ENCODE measurements at regions not wholly inside any gene's neighbourhood (a gene's known extent, or its start where the extent isn't known, plus 50 kb on each side); places are given as distances from the start of the nearest gene placed in this dataset.

GRCh38 chr5:27652505-27652904, 614.1 kb upstream of the CDH9 start:
- Histone ChIP-seq H3K36me3 (ENCODE audit: insufficient read depth, low read length) (no peaks in the 10 kb centered on the region), H2AFZ (ENCODE audit: low read depth, low read length) (no peak overlapping the region), H3K27me3 (ENCODE audit: insufficient read depth, low read length) (no peaks in the 10 kb centered on the region), H3K4me1 (ENCODE audit: insufficient read depth, low read length) (no peaks in the 10 kb centered on the region), H3K9me3 (ENCODE audit: low read length) (no peaks in the 10 kb centered on the region), H3K4me3 (ENCODE audit: low read length) (no peak overlapping the region)

DNA sequence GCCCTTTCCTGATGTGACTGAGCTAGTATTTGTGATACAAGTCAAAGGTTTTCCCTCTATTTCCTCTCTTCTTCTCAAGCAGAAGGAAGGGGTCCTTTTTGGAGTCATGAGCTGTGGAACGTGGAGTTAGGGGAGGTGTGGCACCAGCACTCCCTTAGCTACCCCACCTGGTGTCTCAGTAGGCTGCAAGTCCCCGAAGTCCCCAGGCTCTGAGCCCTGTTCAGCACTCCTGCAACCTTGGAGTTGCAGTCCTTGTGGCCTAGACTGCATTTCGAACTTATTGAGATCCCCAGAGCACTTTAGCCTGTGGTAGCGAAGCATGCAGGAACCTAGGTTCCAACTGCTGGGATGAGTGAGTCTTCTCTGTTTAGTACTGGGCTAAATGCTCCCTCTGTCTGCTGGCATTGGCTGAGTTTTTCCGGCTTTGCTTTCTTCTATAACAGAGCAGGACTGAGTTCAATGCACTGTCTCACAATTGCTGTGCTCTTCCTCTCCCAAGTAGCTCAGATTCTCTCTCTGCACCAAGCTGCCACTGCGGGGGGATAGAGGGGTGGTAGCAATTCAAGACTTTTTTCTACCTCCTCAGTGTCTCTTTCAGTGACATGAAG, 600.7 kb upstream of the CDH9 start:
- Histone ChIP-seq H3K36me3 (ENCODE audit: insufficient read depth, low read length) (no peaks in the 10 kb centered on the region), H3K4me3 (ENCODE audit: low read length) (no peak overlapping the region), H3K4me1 (ENCODE audit: insufficient read depth, low read length) (no peaks in the 10 kb centered on the region), H2AFZ (ENCODE audit: low read depth, low read length) (no peak overlapping the region), H3K9me3 (ENCODE audit: low read length) (no peaks in the 10 kb centered on the region), H3K27me3 (ENCODE audit: insufficient read depth, low read length) (no peaks in the 10 kb centered on the region)

DNA sequence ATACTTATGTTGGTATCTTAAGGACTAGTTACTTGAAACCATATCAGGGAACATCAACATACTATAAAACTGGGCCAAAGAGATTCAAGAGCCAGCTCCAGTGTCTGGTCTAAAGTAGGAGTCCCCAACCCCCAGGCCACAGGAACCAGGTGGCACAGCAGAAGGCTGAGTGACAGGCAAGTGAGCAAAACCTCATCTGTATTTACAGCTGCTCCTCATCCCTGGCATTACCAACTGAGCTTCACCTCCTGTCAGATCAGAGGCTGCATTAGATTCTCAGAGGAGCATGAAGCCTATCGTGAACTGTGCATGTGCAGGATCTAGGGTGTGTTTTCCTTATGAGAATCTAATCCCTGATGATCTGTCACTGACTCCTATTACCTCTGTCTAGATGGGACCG, 581.6 kb upstream of the CDH9 start:
- no peaks in the 10 kb centered on the region for H3K27me3 ChIP-seq (ENCODE audit: insufficient read depth, low read length)
- no peak overlapping the region for H3K4me3 ChIP-seq (ENCODE audit: low read length)
- H3K36me3 ChIP-seq (ENCODE audit: insufficient read depth, low read length): no peaks in the 10 kb centered on the region
- H3K9me3 ChIP-seq (ENCODE audit: low read length): no peaks in the 10 kb centered on the region
- H3K4me1 ChIP-seq (ENCODE audit: insufficient read depth, low read length): no peaks in the 10 kb centered on the region
- no peak overlapping the region for H2AFZ ChIP-seq (ENCODE audit: low read depth, low read length)

DNA sequence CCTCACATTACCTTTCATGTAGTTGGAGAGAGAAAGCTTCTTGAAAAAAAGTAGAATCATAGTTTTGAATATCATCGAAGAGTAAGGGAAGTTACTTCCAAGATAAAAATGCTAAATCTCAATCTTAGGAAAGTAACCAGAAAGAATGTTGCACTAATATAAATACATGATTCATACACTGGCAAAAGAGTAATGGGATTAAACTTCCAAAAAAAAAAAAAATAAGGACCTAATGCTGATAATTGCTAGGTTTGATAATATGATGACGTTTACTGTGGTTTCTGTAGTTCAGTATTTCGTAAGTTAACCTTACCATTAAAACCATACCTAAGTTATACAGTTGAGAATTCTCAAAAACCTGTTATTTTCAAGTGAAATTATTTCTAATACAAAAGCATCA, 573.8 kb upstream of the CDH9 start:
- no peaks in the 10 kb centered on the region for H3K4me1 ChIP-seq (ENCODE audit: insufficient read depth, low read length)
- no peak overlapping the region for H2AFZ ChIP-seq (ENCODE audit: low read depth, low read length)
- H3K9me3 ChIP-seq (ENCODE audit: low read length): no peaks in the 10 kb centered on the region
- H3K4me3 ChIP-seq (ENCODE audit: low read length): no peak overlapping the region
- H3K27me3 ChIP-seq (ENCODE audit: insufficient read depth, low read length): no peaks in the 10 kb centered on the region
- no peaks in the 10 kb centered on the region for H3K36me3 ChIP-seq (ENCODE audit: insufficient read depth, low read length)

DNA sequence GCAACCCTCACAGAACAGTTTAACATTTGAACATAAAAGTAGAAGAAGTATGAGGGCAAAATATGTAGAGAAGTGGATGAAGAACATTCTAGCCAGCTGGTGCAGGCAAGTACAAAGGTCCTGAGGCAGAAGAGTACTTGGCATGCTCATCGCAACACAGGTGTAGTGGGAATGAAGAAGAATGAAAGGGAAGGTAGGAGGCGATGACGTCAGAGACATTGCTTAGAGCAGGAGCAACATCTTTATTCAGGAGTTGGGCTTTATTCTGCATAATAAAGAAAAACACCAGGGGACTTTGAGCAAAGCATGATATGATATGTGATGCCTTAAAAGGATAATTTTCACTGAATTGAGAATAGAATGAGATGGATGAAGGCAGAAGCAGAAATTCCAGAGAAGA, 570.6 kb upstream of the CDH9 start:
- no peaks in the 10 kb centered on the region for H3K36me3 ChIP-seq (ENCODE audit: insufficient read depth, low read length)
- H3K4me3 ChIP-seq (ENCODE audit: low read length): no peak overlapping the region
- no peaks in the 10 kb centered on the region for H3K4me1 ChIP-seq (ENCODE audit: insufficient read depth, low read length)
- no peak overlapping the region for H2AFZ ChIP-seq (ENCODE audit: low read depth, low read length)
- no peaks in the 10 kb centered on the region for H3K9me3 ChIP-seq (ENCODE audit: low read length)
- H3K27me3 ChIP-seq (ENCODE audit: insufficient read depth, low read length): no peaks in the 10 kb centered on the region

DNA sequence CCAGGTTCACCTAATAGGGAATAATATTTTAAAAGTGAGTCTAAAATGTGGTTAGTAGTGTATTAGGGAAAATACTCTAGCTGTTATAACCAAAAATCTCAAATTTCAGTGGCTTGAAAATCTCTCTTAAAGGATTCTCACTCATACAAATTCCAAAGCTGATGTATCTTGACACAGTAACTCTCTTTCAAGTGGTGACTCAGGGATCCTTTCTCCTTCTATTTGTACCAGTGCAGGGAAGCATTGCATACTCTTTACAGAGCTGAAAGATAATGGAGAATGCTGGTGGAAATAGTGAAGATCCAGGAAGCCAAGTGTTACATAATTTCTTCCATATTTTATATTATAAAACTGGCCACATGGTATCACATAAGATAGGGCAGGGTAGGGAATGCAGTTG, 560.2 kb upstream of the CDH9 start:
- Histone ChIP-seq H3K4me3 (ENCODE audit: low read length) (no peak overlapping the region), H3K9me3 (ENCODE audit: low read length) (no peaks in the 10 kb centered on the region), H3K27me3 (ENCODE audit: insufficient read depth, low read length) (no peaks in the 10 kb centered on the region), H3K36me3 (ENCODE audit: insufficient read depth, low read length) (no peaks in the 10 kb centered on the region), H3K4me1 (ENCODE audit: insufficient read depth, low read length) (no peaks in the 10 kb centered on the region), H2AFZ (ENCODE audit: low read depth, low read length) (no peak overlapping the region)

DNA sequence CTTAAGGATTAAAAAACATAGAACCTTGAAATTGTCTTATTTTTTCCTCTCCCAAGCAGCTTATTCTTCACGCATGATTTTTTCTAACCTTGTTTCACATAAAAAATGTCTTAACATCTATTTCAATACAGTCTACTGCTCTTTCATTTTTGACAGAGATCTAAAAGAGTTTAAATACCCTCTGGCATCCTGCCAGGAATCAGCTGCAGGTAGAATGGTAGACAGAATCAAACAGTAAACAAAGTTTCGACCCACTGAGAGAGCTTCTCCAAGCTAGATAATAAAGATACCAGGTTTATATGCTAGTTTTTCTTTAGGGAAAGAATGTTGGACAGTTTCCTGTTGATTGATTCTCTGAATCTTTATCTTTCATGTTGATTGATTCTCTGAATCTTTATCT, 555.8 kb upstream of the CDH9 start:
- H3K4me3 ChIP-seq (ENCODE audit: low read length): no peak overlapping the region
- H3K27me3 ChIP-seq (ENCODE audit: insufficient read depth, low read length): no peaks in the 10 kb centered on the region
- no peaks in the 10 kb centered on the region for H3K4me1 ChIP-seq (ENCODE audit: insufficient read depth, low read length)
- no peak overlapping the region for H2AFZ ChIP-seq (ENCODE audit: low read depth, low read length)
- H3K9me3 ChIP-seq (ENCODE audit: low read length): no peaks in the 10 kb centered on the region
- H3K36me3 ChIP-seq (ENCODE audit: insufficient read depth, low read length): no peaks in the 10 kb centered on the region

DNA sequence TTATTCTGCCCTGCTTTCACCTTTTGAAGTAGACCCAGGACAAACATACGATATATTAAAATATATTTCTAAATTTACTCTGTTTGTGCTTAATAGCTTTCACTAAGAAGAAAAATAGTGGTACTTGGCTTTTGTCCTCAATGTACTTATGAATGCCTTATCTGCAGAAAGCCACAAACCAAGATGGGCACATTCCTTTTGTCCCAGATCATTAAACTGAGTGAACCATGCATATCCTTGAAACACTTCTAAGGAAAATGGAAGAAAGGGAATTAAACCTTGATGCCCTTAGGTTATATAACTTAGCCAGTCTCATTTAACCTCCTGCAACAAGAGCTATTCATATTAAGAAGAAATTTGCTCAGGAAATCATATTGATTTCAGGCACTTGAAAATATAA, 553.8 kb upstream of the CDH9 start:
- no peaks in the 10 kb centered on the region for H3K4me1 ChIP-seq (ENCODE audit: insufficient read depth, low read length)
- H3K27me3 ChIP-seq (ENCODE audit: insufficient read depth, low read length): no peaks in the 10 kb centered on the region
- H2AFZ ChIP-seq (ENCODE audit: low read depth, low read length): no peak overlapping the region
- no peaks in the 10 kb centered on the region for H3K36me3 ChIP-seq (ENCODE audit: insufficient read depth, low read length)
- no peaks in the 10 kb centered on the region for H3K9me3 ChIP-seq (ENCODE audit: low read length)
- no peak overlapping the region for H3K4me3 ChIP-seq (ENCODE audit: low read length)

GRCh38 chr5:27590503-27590902, 552.1 kb upstream of the CDH9 start:
- Histone ChIP-seq H3K4me1 (ENCODE audit: insufficient read depth, low read length) (no peaks in the 10 kb centered on the region), H3K4me3 (ENCODE audit: low read length) (no peak overlapping the region), H3K27me3 (ENCODE audit: insufficient read depth, low read length) (no peaks in the 10 kb centered on the region), H3K36me3 (ENCODE audit: insufficient read depth, low read length) (no peaks in the 10 kb centered on the region), H3K9me3 (ENCODE audit: low read length) (no peaks in the 10 kb centered on the region), H2AFZ (ENCODE audit: low read depth, low read length) (no peak overlapping the region)

DNA sequence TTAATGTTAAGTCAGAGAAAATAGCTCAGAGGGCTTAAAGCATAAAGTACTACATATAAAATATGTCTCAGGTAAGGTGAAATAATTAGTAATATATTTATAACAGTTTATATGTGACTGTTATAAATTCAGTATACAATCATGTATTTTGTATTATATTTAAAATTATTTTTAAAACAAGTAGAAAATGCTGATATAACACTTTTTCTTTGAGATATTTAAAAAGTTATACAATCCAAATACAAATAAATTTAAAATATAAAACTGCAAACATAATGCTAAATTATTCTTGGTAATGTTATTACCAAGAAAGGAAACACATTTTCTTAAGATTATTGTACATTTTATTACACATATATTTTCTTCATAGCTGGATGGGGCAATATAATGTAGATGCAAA, 539.9 kb upstream of the CDH9 start:
- no peak overlapping the region for H3K4me3 ChIP-seq (ENCODE audit: low read length)
- no peaks in the 10 kb centered on the region for H3K36me3 ChIP-seq (ENCODE audit: insufficient read depth, low read length)
- no peaks in the 10 kb centered on the region for H3K27me3 ChIP-seq (ENCODE audit: insufficient read depth, low read length)
- no peak overlapping the region for H2AFZ ChIP-seq (ENCODE audit: low read depth, low read length)
- no peaks in the 10 kb centered on the region for H3K4me1 ChIP-seq (ENCODE audit: insufficient read depth, low read length)
- H3K9me3 ChIP-seq (ENCODE audit: low read length): no peaks in the 10 kb centered on the region

- Histone ChIP-seq H3K27me3 (ENCODE audit: insufficient read depth, low read length) (no peaks in the 10 kb centered on the region), H3K9me3 (ENCODE audit: low read length) (no peaks in the 10 kb centered on the region), H3K4me1 (ENCODE audit: insufficient read depth, low read length) (no peaks in the 10 kb centered on the region), H2AFZ (ENCODE audit: low read depth, low read length) (no peak overlapping the region), H3K36me3 (ENCODE audit: insufficient read depth, low read length) (no peaks in the 10 kb centered on the region), H3K4me3 (ENCODE audit: low read length) (no peak overlapping the region)
Observed at GRCh38 chr5:27571681-27572080, 533.3 kb upstream of the CDH9 start.

- no peak overlapping the region for H2AFZ ChIP-seq (ENCODE audit: low read depth, low read length)
Observed at GRCh38 chr5:27568811-27569210, 530.4 kb upstream of the CDH9 start.

GRCh38 chr5:27561408-27561807, 523.0 kb upstream of the CDH9 start:
- Histone ChIP-seq H3K27me3 (ENCODE audit: insufficient read depth, low read length) (no peaks in the 10 kb centered on the region), H3K4me3 (ENCODE audit: low read length) (no peak overlapping the region), H3K36me3 (ENCODE audit: insufficient read depth, low read length) (no peaks in the 10 kb centered on the region), H2AFZ (ENCODE audit: low read depth, low read length) (no peak overlapping the region), H3K4me1 (ENCODE audit: insufficient read depth, low read length) (no peaks in the 10 kb centered on the region), H3K9me3 (ENCODE audit: low read length) (no peaks in the 10 kb centered on the region)

More at GRCh38 chr5:27568811-27569210, 530.4 kb upstream of the CDH9 start:
- Histone ChIP-seq H3K36me3 (ENCODE audit: insufficient read depth, low read length) (no peaks in the 10 kb centered on the region), H3K27me3 (ENCODE audit: insufficient read depth, low read length) (no peaks in the 10 kb centered on the region), H3K4me3 (ENCODE audit: low read length) (no peak overlapping the region), H3K4me1 (ENCODE audit: insufficient read depth, low read length) (no peaks in the 10 kb centered on the region), H3K9me3 (ENCODE audit: low read length) (no peaks in the 10 kb centered on the region)

DNA sequence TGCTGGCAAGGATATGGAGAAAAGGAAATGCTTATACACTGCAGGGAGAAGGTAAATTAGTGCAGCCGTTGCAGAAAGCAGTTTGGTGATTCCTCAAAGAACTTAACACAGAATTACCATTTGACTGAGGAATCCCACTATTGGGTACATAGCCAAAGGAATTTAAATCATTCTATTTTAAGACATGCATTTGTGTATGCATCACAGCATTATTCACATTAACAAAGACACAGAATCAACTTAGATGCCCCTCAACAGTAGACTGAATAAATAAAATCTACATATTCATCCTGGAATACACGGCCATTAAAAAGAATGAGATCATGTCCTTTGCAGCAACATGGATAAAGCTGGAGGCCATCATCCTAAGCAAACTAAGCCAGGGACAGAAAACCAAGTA, 510.1 kb upstream of the CDH9 start:
- no peaks in the 10 kb centered on the region for H3K9me3 ChIP-seq (ENCODE audit: low read length)
- no peaks in the 10 kb centered on the region for H3K36me3 ChIP-seq (ENCODE audit: insufficient read depth, low read length)
- no peaks in the 10 kb centered on the region for H3K4me1 ChIP-seq (ENCODE audit: insufficient read depth, low read length)
- H3K27me3 ChIP-seq (ENCODE audit: insufficient read depth, low read length): no peaks in the 10 kb centered on the region
- H3K4me3 ChIP-seq (ENCODE audit: low read length): no peak overlapping the region
- H2AFZ ChIP-seq (ENCODE audit: low read depth, low read length): no peak overlapping the region

Measured in neuron (in vitro differentiated cells).